GM18499 (cell line): ENCODE measurements at regions not wholly inside any gene's neighbourhood (a gene's known extent, or its start where the extent isn't known, plus 50 kb on each side); places are given as distances from the start of the nearest gene placed in this dataset.

ENCODE experiments used
- ATAC-seq: cut with Tn5 transposase; IDR thresholded peaks from one replicate; pipeline ENCODE4 v1.9.1; 2021; ENCODE audit warnings: moderate number of reproducible peaks; ENCODE audit not compliant: insufficient read depth, unreplicated experiment

- peak; percentile 76 for ATAC-seq
Observed at GRCh38 chr2:6657855-6658254, 207.9 kb downstream of the CMPK2 start.

- no peak for ATAC-seq
Observed at GRCh38 chr2:6664332-6665061, 201.2 kb downstream of the CMPK2 start.

GRCh38 chr2:6665093-6666045 is 200.3 kb downstream of the CMPK2 start:
- no peak for ATAC-seq

GRCh38 chr2:6667326-6667725 is 198.4 kb downstream of the CMPK2 start:
- ATAC-seq: no peak

GRCh38 chr2:6671913-6672312 is 193.8 kb downstream of the CMPK2 start:
- ATAC-seq: no peak

- no peak for ATAC-seq
Observed at GRCh38 chr2:6674381-6674780, 191.3 kb downstream of the CMPK2 start.

- no peak for ATAC-seq
Observed at GRCh38 chr2:6675791-6676190, 189.9 kb downstream of the CMPK2 start.

- ATAC-seq: no peak
Observed at GRCh38 chr2:6676241-6676640, 189.5 kb downstream of the CMPK2 start.

- ATAC-seq: no peak
Observed at GRCh38 chr2:6676776-6677175, 188.9 kb downstream of the CMPK2 start.

- no peak for ATAC-seq
Observed at GRCh38 chr2:6679471-6679870, 186.2 kb downstream of the CMPK2 start.

GRCh38 chr2:6683516-6683915 is 182.2 kb downstream of the CMPK2 start:
- no peak for ATAC-seq

GRCh38 chr2:6685447-6685846 is 180.3 kb downstream of the CMPK2 start:
- ATAC-seq: no peak

- no peak for ATAC-seq
Observed at GRCh38 chr2:6692056-6692455, 173.7 kb downstream of the CMPK2 start.

- ATAC-seq: no peak
Observed at GRCh38 chr2:6692819-6693218, 172.9 kb downstream of the CMPK2 start.

- no peak for ATAC-seq
Observed at GRCh38 chr2:6694555-6694954, 171.2 kb downstream of the CMPK2 start.

GRCh38 chr2:6700335-6700734 is 165.4 kb downstream of the CMPK2 start:
- no peak for ATAC-seq

- ATAC-seq: no peak
Observed at GRCh38 chr2:6704077-6704476, 161.6 kb downstream of the CMPK2 start.

GRCh38 chr2:6721395-6721794 is 144.3 kb downstream of the CMPK2 start:
- ATAC-seq: no peak

- no peak for ATAC-seq
Observed at GRCh38 chr2:6722574-6722973, 143.1 kb downstream of the CMPK2 start.

- ATAC-seq: no peak
Observed at GRCh38 chr2:6723865-6724604, 141.7 kb downstream of the CMPK2 start.
